GM18502 (cell line): ENCODE measurements at regions not wholly inside any gene's neighbourhood (a gene's known extent, or its start where the extent isn't known, plus 50 kb on each side); places are given as distances from the start of the nearest gene placed in this dataset.
"Not testable (repeated sequence)": the region's sequence is repeated elsewhere in the genome, so short reads cannot be mapped to it uniquely, and the experiment has no call there.

Experiments used
- ATAC-seq: cut with Tn5 transposase; IDR thresholded peaks from one replicate; pipeline ENCODE4 v1.9.1; 2021; ENCODE audit warnings: mild to moderate bottlenecking; ENCODE audit not compliant: unreplicated experiment, poor library complexity

DNA sequence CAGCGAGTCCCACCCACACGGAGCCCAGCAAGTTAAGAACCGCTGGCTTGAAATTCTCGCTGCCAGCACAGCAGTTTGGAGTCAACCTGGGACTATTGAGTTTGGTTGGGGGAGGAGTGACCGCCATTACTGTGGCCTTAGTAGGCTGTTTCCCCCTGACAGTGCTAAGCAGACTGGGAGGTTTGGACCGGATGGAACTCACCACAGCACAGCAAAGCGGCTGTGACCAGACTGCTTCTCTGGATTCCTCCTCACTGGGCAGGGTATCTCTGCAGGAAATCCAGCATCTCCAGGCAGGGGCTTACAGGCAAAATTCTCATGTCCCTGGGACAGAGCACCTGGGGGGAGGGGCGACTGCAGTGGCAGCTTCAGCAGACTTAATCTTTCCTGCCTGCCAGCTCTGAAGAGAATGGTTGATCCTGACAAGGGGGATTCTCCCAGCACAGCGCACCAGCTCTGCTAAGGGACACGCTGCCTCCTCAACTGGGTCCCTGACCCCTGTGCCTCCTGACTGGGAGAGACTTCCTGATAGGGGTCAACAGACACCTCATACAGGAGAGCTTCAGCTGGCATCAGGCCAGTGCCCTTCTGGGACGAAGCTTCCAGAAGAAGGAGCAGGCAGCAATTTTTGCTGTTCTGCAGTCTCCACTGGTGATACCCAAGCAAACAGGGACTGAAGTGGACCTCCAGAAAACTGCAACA lies 425.4 kb downstream of the NYAP2 start:
- no peak for ATAC-seq

DNA sequence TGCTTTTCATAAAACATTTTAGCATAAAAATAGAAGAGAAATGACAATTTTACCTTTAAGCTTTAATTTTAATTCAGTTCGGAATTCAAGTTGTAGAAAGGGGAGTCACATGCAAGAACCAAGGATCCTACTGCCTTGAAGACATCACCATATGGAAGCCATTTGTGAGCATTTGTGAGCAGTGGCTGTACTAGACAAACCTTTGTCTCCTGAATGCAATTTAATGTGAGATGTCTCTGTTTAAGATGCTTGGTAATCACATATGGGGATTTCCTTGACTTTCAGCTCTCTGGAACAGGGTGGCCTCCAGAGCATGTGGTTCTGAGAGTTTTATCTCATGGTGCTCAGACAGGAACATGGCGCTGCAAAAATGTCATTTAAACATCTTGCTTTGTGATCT lies 421.8 kb downstream of the NYAP2 start:
- ATAC-seq, result no peak

DNA sequence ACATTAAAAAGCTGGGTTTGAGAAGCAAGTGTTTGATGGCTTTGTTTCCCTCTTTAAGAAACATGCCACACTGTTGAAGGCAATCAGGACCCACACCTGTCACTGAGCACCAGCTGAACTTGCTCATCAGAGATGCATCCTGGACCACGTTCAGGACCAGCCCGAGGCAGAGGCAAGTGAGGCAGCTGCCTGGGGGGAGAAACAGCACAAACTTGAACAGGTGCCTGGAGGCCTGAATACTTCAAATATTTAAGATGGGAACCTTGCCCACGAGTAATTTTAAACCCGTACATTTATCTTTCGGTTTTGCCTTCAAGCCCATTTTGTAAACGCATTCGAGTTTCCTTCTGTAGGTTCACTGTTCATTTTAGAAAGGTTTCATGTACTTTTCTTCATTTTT lies 421.3 kb downstream of the NYAP2 start:
- ATAC-seq, result no peak

DNA sequence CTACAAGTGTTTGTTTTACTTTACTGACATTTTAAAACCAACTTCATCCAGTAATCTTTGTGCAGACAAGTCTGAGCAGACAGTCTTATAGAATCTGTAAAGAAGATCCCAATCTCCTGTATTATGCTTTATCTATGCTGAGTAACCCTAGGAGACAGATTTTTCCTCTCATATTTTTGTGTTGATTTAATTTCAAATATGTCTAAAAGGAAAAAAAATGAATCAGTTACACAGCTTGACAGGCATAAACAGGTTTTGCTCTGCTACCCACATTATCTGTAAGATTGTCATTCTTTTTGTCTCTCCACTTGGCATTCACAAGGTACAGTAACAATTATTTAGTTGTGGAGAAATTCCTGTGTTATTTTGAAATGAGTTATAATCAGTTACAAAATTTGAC lies 415.0 kb downstream of the NYAP2 start:
- ATAC-seq, result no peak

DNA sequence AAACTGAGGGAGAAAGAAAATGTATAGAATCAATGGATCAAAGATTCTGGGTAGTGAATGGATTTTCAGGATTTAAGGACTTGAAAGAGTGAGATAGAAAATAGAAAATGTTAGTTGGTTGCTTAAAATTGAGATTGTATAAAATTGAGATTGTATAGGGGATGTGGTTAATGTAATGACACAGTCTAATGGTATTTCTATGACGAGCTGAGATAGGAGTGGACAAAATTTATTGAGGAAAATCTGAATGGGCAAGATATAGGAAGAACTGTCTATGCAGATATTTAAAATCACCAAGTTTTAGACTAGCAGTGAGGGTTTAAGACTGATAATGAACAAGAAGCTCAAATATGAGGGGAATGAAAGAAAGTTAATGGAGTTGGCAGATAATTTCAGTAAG lies 406.6 kb downstream of the NYAP2 start:
- no peak for ATAC-seq

DNA sequence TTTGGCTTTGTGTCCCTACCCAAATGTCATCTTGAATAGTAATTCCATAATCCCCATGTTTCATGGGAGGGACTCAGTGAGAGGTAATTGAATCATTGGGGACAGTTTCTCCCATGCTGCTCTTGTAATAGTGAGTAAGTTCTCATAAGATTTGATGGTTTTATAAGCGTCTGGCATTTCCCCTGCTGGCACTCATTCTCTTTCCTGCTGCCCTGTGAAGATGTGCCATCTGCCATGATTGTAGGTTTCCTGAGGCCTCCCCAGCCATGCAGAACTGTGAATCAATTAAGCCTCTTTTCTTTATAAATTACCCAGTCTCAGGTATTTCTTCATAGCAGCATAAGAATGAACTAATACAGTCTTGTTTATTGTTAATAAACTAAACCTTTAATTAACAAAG lies 402.6 kb downstream of the NYAP2 start:
- not testable (repeated sequence) for ATAC-seq

DNA sequence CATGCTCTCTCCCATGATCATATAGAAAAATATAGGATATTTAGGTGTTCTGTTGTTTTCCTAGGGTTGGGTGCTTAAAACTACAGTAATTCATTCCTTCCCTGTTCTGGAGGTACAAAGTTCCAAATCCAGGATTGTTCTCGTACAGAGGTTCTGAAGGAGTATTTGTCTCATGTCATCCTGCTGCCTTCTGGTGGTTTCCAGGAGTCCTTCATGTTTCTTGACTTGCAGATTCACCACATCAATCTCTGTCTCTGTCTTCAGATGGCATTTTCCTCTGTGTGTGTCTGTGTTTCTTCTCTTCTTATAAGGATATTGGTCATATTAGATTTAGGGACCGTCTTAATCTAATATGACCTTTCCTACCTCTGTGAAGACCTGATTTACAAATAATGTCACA lies 397.9 kb downstream of the NYAP2 start:
- ATAC-seq, result no peak

DNA sequence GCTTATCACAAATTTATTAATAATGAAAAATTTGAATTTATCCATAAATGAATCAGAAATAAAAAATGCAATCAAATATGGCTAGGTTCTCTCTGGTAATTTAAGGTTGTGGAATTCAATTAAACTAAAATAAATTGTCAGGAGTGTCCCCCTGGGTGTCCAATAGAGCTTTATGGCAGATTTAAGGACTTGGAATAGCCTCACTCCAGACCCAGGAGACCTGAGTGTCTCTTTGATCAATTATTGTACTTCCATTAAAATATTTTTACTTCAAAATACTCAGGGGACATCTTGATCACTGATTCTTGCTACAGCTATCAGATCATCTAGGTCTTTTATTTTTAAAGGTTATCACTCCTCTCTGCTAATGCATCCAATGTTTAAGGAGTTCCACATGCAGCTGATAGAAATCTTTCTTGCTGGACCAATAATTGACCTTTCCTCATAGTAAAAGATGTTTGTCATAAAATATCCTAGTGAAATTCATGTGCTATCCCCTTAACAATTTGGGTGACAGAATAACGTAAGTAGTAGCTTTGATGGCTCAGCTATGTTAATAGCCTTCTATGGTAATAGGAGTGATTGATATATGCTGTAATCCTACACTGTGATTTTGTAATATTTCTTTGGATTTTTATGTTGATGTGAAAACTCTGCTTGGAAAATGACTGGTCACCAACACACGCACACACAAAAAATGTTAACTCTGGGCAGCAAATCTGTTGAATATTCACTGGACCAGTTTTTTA lies 395.3 kb downstream of the NYAP2 start:
- no peak for ATAC-seq

DNA sequence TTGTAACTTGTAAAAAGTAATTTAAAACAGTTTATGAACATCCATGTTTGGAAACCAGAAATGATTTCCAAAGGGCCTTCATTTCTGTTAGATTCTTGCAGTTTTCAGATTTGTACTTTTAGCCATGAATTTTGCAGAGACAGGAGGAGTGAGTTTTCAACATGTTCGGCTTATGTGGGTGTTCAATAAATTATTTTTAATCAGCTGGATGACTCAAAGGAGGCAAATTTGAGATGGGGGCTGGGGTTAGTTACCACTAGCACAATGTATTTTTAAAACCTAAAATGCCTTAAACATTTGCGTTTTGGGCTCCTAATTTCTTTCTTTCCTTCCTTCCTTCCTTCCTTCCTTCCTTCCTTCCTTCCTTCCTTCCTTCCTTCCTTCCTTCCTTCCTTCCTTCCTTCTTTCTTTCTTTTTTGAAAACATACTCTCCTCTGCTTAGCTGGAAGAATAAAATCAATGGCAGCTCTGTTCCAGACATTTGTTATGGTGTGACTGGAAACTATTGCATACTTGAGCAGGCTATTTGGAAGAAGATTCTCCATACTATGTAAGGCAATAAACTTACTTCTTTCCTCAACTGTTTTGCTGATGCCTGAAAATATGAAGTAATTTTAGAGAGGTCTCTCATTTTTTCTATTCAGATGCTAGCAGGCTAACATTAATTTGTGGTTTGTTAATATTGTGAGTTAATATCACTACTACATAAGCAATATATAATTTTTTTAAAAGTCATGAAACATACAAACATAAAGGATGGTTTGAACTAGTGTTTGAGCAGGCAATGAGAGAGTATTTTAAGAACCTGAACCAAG lies 394.4 kb downstream of the NYAP2 start:
- ATAC-seq, result no peak

DNA sequence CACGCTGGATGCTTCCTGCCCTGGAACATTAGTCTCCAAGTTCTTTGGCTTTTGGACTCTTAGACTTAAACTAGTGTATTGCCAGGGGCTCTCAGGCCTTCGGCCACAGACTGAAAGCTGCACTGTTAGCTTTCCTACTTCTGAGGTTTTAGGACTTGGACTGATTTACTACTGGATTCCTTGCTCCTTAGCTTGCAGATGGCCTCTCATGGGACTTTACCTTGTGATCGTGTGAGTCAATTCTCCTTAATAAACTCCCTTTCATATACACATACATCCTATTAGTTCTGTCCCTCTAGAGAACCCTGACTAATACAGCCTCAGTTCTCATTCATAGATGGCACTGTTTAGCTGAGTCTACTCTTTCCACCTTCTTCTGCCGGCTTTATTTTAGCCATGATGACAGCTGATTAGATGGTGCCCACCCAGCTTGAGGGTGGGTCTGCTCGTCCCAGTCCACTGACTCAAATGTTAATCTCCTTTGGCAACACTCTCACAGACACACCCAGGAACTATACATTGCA lies 389.1 kb downstream of the NYAP2 start:
- no peak for ATAC-seq

DNA sequence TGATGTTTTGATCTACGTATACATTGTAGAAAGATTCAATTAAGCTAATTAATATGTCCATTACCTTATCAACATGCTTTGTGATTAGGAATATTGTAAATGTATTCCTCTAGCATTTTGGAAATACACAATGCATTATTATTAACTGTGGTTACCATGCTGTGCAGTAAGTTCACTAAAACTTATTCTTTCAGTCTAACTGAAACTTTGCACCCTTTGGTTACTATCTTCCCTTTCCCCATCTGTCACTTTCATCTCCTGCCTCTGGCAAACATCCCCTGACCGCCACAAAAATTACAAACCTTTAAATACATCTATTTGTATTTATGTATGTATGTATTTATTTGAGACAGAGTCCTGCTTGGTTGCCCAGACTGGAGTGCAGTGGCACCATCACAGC lies 388.0 kb downstream of the NYAP2 start:
- no peak for ATAC-seq

DNA sequence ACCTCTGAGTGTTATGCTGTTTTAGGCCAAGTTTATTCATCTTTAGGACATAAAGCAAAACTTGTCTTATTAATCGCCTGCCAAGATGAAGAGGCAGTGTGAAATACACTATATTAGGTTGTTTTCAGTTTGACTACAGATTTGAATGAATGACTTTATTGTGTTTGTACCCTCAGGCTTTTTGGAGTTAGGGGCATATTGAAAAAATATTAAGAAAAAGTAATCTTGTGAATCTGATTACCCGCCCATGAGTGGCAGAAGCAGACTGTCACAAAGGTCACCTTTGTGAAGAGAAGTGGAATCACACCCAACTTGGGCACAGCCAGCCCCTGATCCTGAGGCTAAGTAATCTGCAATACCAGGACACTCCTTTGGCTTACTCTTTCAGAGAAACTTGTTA lies 382.5 kb downstream of the NYAP2 start:
- ATAC-seq, result no peak

DNA sequence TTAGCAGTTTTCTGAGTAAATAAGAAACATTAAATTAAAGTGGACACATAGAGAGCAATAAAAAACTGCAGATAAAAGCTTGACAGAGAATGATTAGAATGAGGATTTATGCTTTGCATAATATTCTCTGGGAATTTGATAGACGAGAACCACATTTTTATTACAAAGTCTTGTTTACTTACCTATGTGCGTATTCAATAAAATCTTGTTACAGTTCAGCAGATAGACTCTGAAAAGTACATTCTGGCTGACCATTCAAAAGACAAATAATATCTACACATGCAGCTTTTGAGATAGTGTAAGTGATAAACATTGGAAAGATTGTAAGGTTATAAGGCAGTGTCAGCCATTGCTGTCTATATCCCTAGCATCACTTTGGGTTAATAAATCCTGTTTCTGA lies 381.6 kb downstream of the NYAP2 start:
- no peak for ATAC-seq

DNA sequence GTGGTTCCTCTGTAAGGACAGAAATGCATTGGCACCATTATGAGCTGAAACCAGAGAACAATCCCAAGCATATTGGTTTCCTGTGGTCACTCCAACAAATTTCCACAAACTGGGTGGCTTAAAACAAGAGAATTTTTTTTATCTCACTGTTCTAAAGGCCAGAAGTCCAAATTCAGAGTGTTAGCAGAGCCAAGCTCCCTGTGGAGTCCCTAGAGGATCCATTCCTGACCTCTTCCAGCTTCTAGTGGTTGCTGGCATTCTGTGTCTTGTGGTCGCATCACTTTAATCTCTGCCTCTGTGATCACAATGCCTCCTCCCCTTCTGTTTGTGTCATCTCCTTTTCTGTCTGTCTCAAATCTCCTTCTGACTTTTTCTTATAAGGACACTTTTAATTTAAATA lies 380.3 kb downstream of the NYAP2 start:
- ATAC-seq, result no peak

DNA sequence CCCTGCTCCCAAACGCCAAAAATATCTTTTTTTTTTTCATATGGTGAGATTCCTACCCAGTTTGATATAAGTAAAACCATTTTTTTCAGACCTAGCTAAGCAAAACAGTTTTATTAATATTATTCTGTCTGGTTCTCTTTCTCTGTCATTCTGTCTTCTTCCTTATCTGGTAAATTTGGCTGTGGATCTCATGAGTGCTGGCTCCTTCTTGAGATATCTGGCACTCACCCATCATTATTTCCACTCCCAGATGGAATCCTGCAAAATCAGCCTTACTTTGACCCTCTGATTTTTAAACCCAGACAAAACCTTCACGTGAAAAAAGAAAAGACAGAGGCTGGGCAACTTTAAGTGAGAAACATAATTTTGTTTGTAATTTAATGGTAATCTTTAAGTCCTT lies 373.6 kb downstream of the NYAP2 start:
- no peak for ATAC-seq

DNA sequence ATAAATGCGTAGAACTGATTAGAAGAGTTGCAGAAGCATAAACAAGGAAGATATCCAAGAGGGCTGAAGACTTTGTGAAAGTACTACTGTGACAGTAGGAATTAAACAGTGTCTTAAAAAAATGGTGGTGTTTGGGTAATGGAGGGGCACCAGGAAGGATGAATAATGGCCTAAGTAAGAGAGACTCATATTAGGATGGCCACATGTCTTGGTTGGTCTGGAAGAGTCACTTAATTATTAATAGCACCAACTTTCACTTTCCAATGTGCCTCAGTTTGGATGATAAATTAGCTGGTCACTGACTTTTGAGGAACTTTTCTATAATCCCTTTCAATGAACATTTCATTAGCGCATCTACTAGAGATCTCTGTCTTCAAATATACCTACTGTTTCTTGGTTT lies 372.2 kb downstream of the NYAP2 start:
- no peak for ATAC-seq

DNA sequence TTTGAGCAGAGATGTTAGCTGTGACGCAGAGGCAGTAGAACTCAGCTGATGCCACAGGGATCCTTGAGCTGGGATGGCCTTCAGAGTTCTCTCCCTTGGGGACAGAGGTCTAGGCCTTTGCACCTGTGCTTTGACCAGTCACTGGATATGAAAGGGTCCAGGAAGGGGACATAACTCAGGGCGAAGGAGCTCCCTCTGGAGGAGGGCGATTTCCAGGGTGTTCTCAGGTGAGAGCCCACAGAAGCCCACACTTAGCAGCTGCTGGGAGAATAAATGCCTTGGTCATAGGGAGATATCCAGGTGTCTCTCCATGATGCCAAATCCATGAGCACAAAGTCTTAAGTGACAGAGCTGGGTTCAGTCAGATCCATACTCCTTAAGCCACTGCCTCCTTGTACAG lies 369.2 kb downstream of the NYAP2 start:
- ATAC-seq, result no peak

DNA sequence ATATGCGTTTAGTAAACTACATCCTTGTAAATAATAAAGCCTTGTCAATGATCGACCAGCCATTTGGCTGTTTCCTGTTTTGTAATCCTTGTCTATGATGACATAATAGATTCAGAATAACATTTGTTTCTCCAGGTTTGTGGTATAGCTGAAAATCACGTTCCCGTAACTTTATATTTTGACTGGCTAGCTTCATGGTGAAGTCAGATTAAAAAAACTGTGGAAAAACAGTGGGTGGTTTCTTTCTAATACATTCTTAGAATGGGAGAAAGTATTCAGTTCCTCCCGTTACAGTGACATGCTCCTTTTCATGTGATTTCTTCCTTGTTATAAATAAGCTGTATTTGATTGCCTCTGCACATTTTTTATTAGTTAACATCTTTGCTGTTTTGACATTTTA lies 366.9 kb downstream of the NYAP2 start:
- no peak for ATAC-seq

DNA sequence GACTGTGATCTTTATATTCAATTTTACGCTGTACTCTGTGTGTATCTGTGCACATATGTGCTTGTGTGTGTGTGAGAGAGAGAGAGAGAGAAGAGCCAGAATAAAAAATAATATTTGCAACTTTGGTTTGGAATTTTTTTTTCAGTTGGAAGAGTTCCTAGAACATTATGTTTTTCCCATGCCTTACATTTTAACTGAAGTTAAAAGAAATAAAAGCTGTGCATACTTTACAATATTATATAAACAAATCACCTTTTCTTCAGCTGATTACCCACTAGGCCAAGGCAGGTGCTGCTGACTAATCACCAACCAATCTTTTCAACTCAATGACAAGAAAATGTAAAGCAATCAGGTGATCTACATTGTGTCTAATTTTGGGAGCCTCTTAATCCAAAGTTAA lies 366.3 kb downstream of the NYAP2 start:
- no peak for ATAC-seq

DNA sequence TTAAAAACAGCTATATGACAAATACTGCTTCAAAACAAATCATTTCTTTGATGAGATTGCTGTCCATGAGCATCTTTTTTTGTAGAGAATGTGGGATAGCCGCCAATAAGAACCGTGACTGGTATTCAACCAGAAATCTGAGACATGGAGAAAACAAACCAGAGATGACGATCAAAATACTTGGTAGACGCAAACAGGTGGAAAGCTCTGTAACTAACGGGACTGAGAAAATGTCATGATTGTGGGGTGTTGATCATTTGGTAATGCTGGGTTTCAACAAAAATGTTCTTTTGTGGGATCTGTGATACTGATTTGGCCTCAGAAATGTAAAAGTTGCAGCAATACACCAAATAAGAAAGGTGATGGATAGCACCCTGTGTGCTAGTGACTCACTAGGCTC lies 364.8 kb downstream of the NYAP2 start:
- no peak for ATAC-seq

DNA sequence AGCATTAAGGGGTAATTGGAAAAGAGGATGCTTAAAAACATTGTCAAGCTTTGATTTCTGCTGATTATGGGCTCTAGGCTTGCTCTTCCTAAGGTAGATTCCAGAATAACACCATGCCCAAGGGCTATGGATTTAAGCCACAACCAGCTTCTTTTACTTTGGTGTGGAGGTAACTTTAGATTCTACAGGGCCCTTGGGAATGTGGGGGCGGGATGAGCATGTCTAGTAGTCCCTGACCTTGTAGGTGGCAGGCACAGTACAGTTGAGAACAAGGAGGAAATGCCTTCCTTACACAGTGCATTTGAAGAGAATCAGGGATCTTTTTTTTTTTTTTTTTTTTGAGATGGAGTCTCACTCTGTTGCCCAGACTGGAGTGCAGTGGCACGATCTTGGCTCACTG lies 364.2 kb downstream of the NYAP2 start:
- ATAC-seq, result no peak
